ENCODE measurements at regions not wholly inside any gene's neighbourhood (a gene's known extent, or its start where the extent isn't known, plus 50 kb on each side); places are given as distances from the start of the nearest gene placed in this dataset.

- DNase-seq (ENCODE audit: extremely low spot score): no peak
- POLR2A ChIA-PET: no interaction called here
- CTCF ChIA-PET: no interaction called here
- TF ChIP-seq CTCF (IDR thresholded peaks at IDR 0.05; ENCODE audit: control extremely low read depth, extremely low read depth, low read depth, missing control alignments): no peak
These were observed 183.8 kb downstream of the LMO4 start for GRCh38 chr1:87512431-87512830.

- DNase-seq (ENCODE audit: extremely low spot score): no peak
- ChIA-PET CTCF (no interaction called here), POLR2A (no interaction called here)
- TF ChIP-seq CTCF (IDR thresholded peaks at IDR 0.05; ENCODE audit: control extremely low read depth, extremely low read depth, low read depth, missing control alignments): no peak
These were observed 184.6 kb downstream of the LMO4 start for GRCh38 chr1:87513255-87513654.

GRCh38 chr1:87513966-87514660, 185.4 kb downstream of the LMO4 start:
- TF ChIP-seq CTCF (IDR thresholded peaks at IDR 0.05; ENCODE audit: control extremely low read depth, extremely low read depth, low read depth, missing control alignments): no peak
- ChIA-PET CTCF (no interaction called here), POLR2A (no interaction called here)
- no peak for DNase-seq (ENCODE audit: extremely low spot score)

GRCh38 chr1:87515781-87516180, 187.1 kb downstream of the LMO4 start:
- CTCF ChIA-PET: no interaction called here
- DNase-seq (ENCODE audit: extremely low spot score): no peak
- no peak for TF ChIP-seq CTCF (IDR thresholded peaks at IDR 0.05; ENCODE audit: control extremely low read depth, extremely low read depth, low read depth, missing control alignments)
- POLR2A ChIA-PET: no interaction called here

GRCh38 chr1:87518794-87519193, 190.1 kb downstream of the LMO4 start:
- TF ChIP-seq CTCF (IDR thresholded peaks at IDR 0.05; ENCODE audit: control extremely low read depth, extremely low read depth, low read depth, missing control alignments): no peak
- ChIA-PET POLR2A (no interaction called here), CTCF (no interaction called here)
- no peak for DNase-seq (ENCODE audit: extremely low spot score)

GRCh38 chr1:87521452-87521851, 192.8 kb downstream of the LMO4 start:
- POLR2A ChIA-PET: no interaction called here

More at GRCh38 chr1:87521452-87521851, 192.8 kb downstream of the LMO4 start:
- no peak for DNase-seq (ENCODE audit: extremely low spot score)
- CTCF ChIA-PET: no interaction called here
- no peak for TF ChIP-seq CTCF (IDR thresholded peaks at IDR 0.05; ENCODE audit: control extremely low read depth, extremely low read depth, low read depth, missing control alignments)

Data from GM10248 (cell line).